Endothelial cell of umbilical vein (primary cell): ENCODE measurements at regions not wholly inside any gene's neighbourhood (a gene's known extent, or its start where the extent isn't known, plus 50 kb on each side); places are given as distances from the start of the nearest gene placed in this dataset.

ENCODE experiments used
- CTCF ChIP-seq, 2 donors: IDR thresholded peaks; 1 replicate in 1 of 2; 2 replicates in 1 of 2; pipeline ENCODE4 v1.5.1; 2011; ENCODE audit warnings: low read length in 2 of 2, mild to moderate bottlenecking in 2 of 2, moderate library complexity in 2 of 2, control low read depth in 1 of 2, inconsistent platforms in 1 of 2, low read depth in 1 of 2; ENCODE audit not compliant: insufficient read depth in 1 of 2; ENCODE audit errors: extremely low read depth in 1 of 2
- EZH2 ChIP-seq: IDR thresholded peaks from 2 replicates; pipeline ENCODE4 v1.6.1; 2012; ENCODE audit warnings: borderline replicate concordance, low read depth, mild to moderate bottlenecking, moderate library complexity, low read length, inconsistent platforms; ENCODE audit not compliant: severe bottlenecking
- GATA2 ChIP-seq: IDR thresholded peaks from 2 replicates; pipeline ENCODE4 v1.7.0; 2011; ENCODE audit warnings: low read depth, mild to moderate bottlenecking, moderate library complexity, mixed read lengths, low read length; ENCODE audit not compliant: insufficient read length, insufficient read depth
- JUN ChIP-seq: IDR thresholded peaks from 2 replicates; pipeline ENCODE4 v1.6.1; 2011; ENCODE audit warnings: borderline replicate concordance, low read depth; ENCODE audit not compliant: insufficient read length, insufficient read depth
- MAX ChIP-seq: IDR thresholded peaks from 2 replicates; pipeline ENCODE4 v1.6.1; 2011; ENCODE audit not compliant: insufficient read depth, insufficient read length
- MYC ChIP-seq: IDR thresholded peaks from one replicate; pipeline ENCODE4 v1.6.1; 2011; ENCODE audit warnings: mild to moderate bottlenecking, low read depth, low read length
- POLR2A ChIP-seq: IDR thresholded peaks from 2 replicates; pipeline ENCODE4 v1.6.1; 2012; ENCODE audit warnings: low read depth, mild to moderate bottlenecking, control low read depth, low read length
- POLR2AphosphoS5 ChIP-seq: IDR thresholded peaks from 2 replicates; pipeline ENCODE4 v1.6.1; 2012; ENCODE audit warnings: low read depth, mild to moderate bottlenecking, control low read depth, low read length, moderate library complexity; ENCODE audit not compliant: insufficient read depth

GRCh38 chr17:26792486-26792885 lies 501.4 kb upstream of the WSB1 start:
- TF ChIP-seq POLR2A (no peak), CTCF (IDR thresholded peaks at IDR 0.05; ENCODE audit: extremely low read depth in 1 of 2, insufficient read depth in 1 of 2, low read depth in 1 of 2, low read length in 2 of 2) (no peak), EZH2 (no peak), JUN (no peak), POLR2AphosphoS5 (no peak), MYC (no peak), MAX (no peak), GATA2 (no peak)
